ENCODE measurements at regions not wholly inside any gene's neighbourhood (a gene's known extent, or its start where the extent isn't known, plus 50 kb on each side); places are given as distances from the start of the nearest gene placed in this dataset.
"Not testable (repeated sequence)": the region's sequence is repeated elsewhere in the genome, so short reads cannot be mapped to it uniquely, and the experiment has no call there.

DNA sequence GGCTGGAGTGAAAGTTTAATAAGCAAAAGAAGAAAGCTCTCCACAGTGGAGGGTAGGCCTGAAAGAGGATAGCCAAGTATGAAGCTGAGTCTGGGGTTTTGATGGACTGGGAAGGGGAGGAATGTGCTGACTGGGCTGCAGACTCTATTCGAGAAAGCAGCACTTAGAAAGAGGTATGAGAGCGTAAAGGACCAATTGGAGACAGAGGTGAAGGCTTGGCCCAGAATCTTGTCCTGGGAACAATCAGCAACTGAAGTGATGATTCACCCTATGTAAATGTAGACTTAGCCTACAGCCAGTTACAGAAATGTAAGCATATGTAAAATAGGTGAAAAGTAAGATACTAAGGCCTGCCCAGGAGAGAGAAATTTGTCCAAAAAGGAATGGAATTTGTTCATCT, 111.2 kb upstream of the HSFY2 start:
- H3K36me3 Mint-ChIP-seq (ENCODE audit: low read depth, unreplicated experiment), result no peaks in the 10 kb centered on the region
- no peaks in the 10 kb centered on the region for H3K4me1 Mint-ChIP-seq (ENCODE audit: unreplicated experiment)
- no peak for DNase-seq (ENCODE audit: low spot score)
- no peak overlapping the region for H3K27ac Mint-ChIP-seq (ENCODE audit: unreplicated experiment)
- no peaks in the 10 kb centered on the region for H3K9me3 Mint-ChIP-seq (ENCODE audit: unreplicated experiment)
- no peaks in the 10 kb centered on the region for H3K27me3 Mint-ChIP-seq (ENCODE audit: unreplicated experiment)
- TF ChIP-seq, protein P1, sequence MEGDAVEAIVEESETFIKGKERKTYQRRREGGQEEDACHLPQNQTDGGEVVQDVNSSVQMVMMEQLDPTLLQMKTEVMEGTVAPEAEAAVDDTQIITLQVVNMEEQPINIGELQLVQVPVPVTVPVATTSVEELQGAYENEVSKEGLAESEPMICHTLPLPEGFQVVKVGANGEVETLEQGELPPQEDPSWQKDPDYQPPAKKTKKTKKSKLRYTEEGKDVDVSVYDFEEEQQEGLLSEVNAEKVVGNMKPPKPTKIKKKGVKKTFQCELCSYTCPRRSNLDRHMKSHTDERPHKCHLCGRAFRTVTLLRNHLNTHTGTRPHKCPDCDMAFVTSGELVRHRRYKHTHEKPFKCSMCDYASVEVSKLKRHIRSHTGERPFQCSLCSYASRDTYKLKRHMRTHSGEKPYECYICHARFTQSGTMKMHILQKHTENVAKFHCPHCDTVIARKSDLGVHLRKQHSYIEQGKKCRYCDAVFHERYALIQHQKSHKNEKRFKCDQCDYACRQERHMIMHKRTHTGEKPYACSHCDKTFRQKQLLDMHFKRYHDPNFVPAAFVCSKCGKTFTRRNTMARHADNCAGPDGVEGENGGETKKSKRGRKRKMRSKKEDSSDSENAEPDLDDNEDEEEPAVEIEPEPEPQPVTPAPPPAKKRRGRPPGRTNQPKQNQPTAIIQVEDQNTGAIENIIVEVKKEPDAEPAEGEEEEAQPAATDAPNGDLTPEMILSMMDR (IDR thresholded peaks at IDR 0.05; ENCODE audit: unreplicated experiment), result no peak
- no peak overlapping the region for H3K4me3 Mint-ChIP-seq (ENCODE audit: unreplicated experiment)

DNA sequence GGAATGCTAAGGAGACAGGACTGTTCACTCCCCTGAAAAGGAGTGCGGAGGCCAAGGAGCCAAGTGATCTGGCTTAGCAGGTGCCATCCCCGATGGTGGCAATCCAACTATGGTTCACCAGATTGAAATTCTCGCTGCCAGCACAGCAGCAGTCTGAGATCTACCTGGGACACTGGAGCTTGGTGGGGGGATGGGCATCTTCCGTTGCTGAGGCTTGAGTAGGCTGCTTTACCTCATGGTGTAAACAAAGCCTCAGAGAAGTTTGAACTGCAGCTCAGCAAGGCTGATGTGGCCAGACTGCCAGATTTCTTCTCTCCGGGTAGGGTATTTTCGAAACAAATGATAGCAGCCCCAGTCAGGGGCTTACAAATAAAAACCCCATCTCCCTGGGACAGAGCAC, 95.6 kb upstream of the HSFY2 start:
- not testable (repeated sequence) for H3K27ac Mint-ChIP-seq (ENCODE audit: unreplicated experiment); H3K36me3 Mint-ChIP-seq (ENCODE audit: low read depth, unreplicated experiment)

DNA sequence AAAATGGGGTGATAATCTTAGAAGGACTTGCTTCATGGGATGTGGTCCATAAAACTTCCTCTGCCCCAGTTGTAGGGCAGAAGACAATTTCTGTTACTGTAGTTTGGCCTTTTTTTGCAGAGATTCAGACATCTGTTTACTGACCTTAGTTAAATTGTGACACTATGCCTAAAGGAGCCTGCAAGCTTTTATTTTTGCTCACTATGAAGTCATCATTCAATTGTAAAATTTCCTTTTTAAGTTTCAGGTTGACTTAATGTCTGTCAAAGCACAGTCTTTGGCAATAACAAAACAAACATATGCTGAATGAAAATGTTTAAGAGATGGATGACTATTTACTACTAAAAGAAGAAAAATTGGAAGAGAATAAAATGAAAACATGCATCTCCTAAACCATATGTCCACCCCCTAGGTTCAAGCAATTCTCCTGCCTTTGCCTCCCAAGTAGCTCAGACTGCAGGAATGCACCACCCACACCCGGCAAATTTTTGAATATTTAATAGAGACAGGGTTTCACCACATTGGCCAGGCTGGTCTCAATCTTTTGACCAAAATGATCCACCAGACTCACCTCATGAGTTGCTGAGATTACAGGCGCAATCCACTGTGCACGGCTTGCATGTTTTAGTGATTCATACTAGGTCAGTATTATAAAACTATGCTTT, 93.5 kb upstream of the HSFY2 start:
- H3K27me3 Mint-ChIP-seq (ENCODE audit: unreplicated experiment); H3K9me3 Mint-ChIP-seq (ENCODE audit: unreplicated experiment); H3K27ac Mint-ChIP-seq (ENCODE audit: unreplicated experiment); H3K4me1 Mint-ChIP-seq (ENCODE audit: unreplicated experiment); DNase-seq (ENCODE audit: low spot score); H3K36me3 Mint-ChIP-seq (ENCODE audit: low read depth, unreplicated experiment); H3K4me3 Mint-ChIP-seq (ENCODE audit: unreplicated experiment): not testable (repeated sequence)

More for the DNA sequence above, 95.6 kb upstream of the HSFY2 start:
- not testable (repeated sequence) for H3K4me1 Mint-ChIP-seq (ENCODE audit: unreplicated experiment); H3K4me3 Mint-ChIP-seq (ENCODE audit: unreplicated experiment); DNase-seq (ENCODE audit: low spot score); H3K27me3 Mint-ChIP-seq (ENCODE audit: unreplicated experiment); H3K9me3 Mint-ChIP-seq (ENCODE audit: unreplicated experiment)

DNA sequence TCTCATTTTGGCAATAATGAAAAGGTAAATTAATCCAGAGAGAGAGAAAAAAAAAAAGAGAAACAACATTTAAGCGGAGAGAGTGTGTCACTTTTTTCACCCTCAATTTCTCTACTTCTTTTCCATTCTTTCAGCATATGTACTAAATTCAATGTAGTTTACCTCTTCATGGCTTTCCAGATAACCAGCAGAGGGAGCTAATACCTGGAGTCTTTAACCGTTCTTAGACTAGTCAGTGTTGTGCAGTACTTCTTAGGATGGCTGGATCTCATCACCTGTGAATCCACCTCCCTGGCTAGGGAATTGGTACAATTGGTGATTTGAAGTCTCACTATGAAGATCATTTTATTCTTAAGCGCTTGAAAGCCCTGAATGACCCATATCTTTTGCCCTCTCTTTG, 87.3 kb upstream of the HSFY2 start:
- not testable (repeated sequence) for H3K4me1 Mint-ChIP-seq (ENCODE audit: unreplicated experiment); DNase-seq (ENCODE audit: low spot score); H3K4me3 Mint-ChIP-seq (ENCODE audit: unreplicated experiment); H3K27ac Mint-ChIP-seq (ENCODE audit: unreplicated experiment); H3K9me3 Mint-ChIP-seq (ENCODE audit: unreplicated experiment); H3K36me3 Mint-ChIP-seq (ENCODE audit: low read depth, unreplicated experiment); H3K27me3 Mint-ChIP-seq (ENCODE audit: unreplicated experiment)

DNA sequence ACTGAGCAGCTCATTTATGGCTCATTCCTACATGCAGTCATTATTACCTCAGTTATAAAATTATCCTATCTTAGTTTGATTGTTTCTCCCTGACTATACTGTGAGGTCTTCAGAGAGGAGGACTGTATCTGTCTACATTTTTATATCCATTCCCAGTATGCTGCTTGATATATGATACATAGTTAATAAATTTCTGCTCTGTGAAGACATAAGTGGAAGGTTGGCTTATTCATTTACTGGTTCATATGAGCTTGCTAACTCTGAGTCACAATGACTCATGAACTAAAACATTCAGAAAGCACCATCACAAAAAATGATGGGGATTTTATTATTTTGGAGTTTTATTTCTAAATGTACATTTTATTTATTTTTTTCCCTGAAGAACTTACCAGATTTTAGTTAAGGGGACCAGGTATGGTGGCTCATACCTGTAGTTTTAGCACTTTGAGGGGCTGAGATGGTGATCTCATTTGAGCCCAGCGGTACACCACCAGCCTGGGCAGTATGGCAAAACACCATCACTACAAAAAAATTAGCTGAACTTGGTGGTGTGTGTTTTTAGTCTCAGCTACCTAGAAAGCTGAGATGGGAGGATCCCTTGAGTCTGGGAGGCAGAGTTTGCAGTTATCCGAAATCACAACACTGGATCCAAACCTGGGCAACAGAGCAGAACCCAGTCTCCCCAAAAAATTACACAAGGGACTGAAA, 85.1 kb upstream of the HSFY2 start:
- not testable (repeated sequence) for DNase-seq (ENCODE audit: low spot score); H3K27me3 Mint-ChIP-seq (ENCODE audit: unreplicated experiment); H3K27ac Mint-ChIP-seq (ENCODE audit: unreplicated experiment); H3K36me3 Mint-ChIP-seq (ENCODE audit: low read depth, unreplicated experiment); H3K4me1 Mint-ChIP-seq (ENCODE audit: unreplicated experiment); H3K9me3 Mint-ChIP-seq (ENCODE audit: unreplicated experiment); H3K4me3 Mint-ChIP-seq (ENCODE audit: unreplicated experiment)

DNA sequence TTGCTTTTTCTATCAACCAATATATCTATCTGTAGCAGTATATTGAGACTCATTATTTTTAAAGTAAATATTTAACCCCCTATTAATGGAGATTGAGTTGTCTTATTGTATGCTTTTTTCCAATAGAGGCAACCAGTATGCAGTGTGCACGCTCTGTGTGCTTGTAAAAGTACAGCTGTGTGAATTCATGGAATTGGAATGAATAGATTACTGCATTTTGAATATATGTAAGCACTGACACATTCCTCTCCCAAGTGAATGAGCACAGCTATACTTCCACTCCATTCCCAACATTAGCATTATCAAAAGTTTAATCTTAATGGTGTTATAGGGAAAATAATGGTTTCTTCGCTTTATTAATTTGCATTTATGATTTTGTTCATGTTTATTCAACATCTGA, 81.6 kb upstream of the HSFY2 start:
- DNase-seq (ENCODE audit: low spot score); H3K4me1 Mint-ChIP-seq (ENCODE audit: unreplicated experiment); H3K4me3 Mint-ChIP-seq (ENCODE audit: unreplicated experiment); H3K9me3 Mint-ChIP-seq (ENCODE audit: unreplicated experiment); H3K27ac Mint-ChIP-seq (ENCODE audit: unreplicated experiment); H3K36me3 Mint-ChIP-seq (ENCODE audit: low read depth, unreplicated experiment); H3K27me3 Mint-ChIP-seq (ENCODE audit: unreplicated experiment): not testable (repeated sequence)

DNA sequence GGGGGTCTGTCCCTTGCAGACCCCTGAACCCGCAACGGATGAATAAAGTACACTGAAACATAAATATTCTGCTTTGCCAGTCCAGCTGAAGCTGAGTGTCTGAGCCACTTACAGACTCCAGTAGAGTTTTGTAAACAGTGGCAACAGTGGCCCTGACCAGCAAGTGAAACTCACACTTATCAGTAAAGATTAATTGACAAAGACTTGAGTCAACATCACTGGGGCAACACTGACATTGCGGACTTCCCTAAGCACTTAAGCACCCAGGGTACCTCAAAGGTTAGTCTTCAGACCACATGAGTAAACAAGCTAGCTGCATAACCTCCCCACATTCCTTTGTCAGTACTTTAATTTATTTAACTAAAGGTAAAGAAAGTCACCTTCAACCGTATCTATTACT, 79.8 kb upstream of the HSFY2 start:
- H3K36me3 Mint-ChIP-seq (ENCODE audit: low read depth, unreplicated experiment); H3K9me3 Mint-ChIP-seq (ENCODE audit: unreplicated experiment); H3K4me3 Mint-ChIP-seq (ENCODE audit: unreplicated experiment); H3K27ac Mint-ChIP-seq (ENCODE audit: unreplicated experiment); H3K27me3 Mint-ChIP-seq (ENCODE audit: unreplicated experiment); DNase-seq (ENCODE audit: low spot score); H3K4me1 Mint-ChIP-seq (ENCODE audit: unreplicated experiment): not testable (repeated sequence)

DNA sequence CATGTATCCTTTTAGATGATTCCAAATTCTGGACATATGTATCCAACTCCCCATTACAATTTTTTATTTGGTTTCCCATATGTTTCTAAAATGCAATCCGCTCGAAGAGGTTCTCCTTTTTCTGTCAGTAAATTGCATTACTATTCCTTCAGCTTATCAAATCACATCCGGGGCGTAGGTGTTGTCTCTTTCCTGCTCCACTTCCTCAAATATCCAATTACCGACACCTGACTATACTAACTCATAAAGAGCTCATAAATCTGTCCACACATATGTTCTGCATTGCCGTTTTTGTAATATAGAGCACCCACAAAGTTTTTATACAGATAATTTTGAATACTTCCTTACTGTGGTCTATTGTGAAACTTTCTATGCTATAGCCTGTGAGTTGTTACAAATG, 63.1 kb upstream of the HSFY2 start:
- DNase-seq (ENCODE audit: low spot score); H3K36me3 Mint-ChIP-seq (ENCODE audit: low read depth, unreplicated experiment); H3K27me3 Mint-ChIP-seq (ENCODE audit: unreplicated experiment); H3K27ac Mint-ChIP-seq (ENCODE audit: unreplicated experiment); H3K9me3 Mint-ChIP-seq (ENCODE audit: unreplicated experiment); H3K4me1 Mint-ChIP-seq (ENCODE audit: unreplicated experiment); H3K4me3 Mint-ChIP-seq (ENCODE audit: unreplicated experiment): not testable (repeated sequence)

Measured in endothelial cell (in vitro differentiated cells).